ENCODE measurements at regions not wholly inside any gene's neighbourhood (a gene's known extent, or its start where the extent isn't known, plus 50 kb on each side); places are given as distances from the start of the nearest gene placed in this dataset.

DNA sequence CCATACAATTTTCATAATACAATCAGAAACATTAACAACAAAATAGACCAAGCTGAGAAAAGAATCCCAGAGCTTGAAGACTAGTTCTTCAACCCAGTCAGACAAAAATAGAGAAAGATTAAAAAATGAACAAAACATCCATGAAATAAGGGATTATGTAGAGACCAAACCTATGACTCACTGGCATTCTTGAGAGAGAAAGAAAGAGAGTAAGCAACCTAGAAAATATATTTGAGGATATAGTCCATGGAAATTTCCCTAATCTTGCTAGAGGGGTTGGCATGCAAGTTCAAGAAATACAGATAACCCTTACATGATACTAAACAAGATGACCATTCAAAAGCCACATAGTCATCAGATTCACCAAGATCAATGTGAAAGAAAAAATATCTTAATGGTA lies 281.7 kb downstream of the CCDC85A start:
- Histone ChIP-seq H2AFZ (ENCODE audit: low read depth) (no peak overlapping the region), H3K27ac (ENCODE audit: low read depth in 2 of 2, low read length in 1 of 2) (no peak overlapping the region), H3K4me2 (no peak overlapping the region), H3K9me2 (no peaks in the 10 kb centered on the region), H3F3A (replicated peaks; ENCODE audit: insufficient read depth) (no peaks in the 10 kb centered on the region), H3K9ac (no peak overlapping the region), H3K79me2 (ENCODE audit: insufficient read depth) (no peaks in the 10 kb centered on the region), H3K27me3 (ENCODE audit: insufficient read depth) (no peaks in the 10 kb centered on the region), H4K20me1 (ENCODE audit: insufficient read depth) (no peaks in the 10 kb centered on the region), H3K9me3 (no peaks in the 10 kb centered on the region), H3K4me3 (ENCODE audit: low read depth in 2 of 2, low read length in 1 of 2) (no peak overlapping the region), H3K36me3 (replicated peaks in 1 of 2; ENCODE audit: control insufficient read depth in 1 of 2, insufficient read depth in 2 of 2, low read length in 1 of 2) (no peaks in the 10 kb centered on the region), H3K4me1 (ENCODE audit: control insufficient read depth in 1 of 2, insufficient read depth in 2 of 2, low read depth in 1 of 2, low read length in 1 of 2) (no peaks in the 10 kb centered on the region)
- TF ChIP-seq JUND (IDR thresholded peaks at IDR 0.05) (0 out of 2 replicates have a peak, but pooled peaks have one; percentile 6), GABPA (IDR thresholded peaks at IDR 0.05; ENCODE audit: low read depth) (no peak)
- ChIA-PET POLR2A (no interaction called here), CTCF (no interaction called here)
- no peak for DNase-seq

DNA sequence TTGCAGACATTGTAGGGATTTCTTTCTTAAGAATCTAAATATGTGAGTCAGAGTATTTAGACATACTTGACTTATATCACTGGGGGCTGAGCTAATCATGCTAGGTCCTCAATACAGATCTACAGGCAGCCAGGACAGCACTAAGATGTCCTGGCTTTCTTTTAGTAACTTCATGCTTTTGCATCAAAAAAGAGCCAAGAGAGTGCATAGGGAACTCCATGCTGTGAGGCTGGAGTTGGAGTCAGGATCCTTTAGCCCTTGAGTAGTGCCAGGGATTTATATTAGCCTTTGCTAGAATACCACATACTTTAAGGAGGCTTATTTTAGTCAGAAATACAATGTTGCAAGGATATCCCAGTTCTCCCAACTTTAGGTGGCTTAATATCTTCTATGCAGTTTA lies 289.7 kb downstream of the CCDC85A start:
- no peak overlapping the region for H3K4me2 ChIP-seq
- ChIA-PET POLR2A (no interaction called here), CTCF (no interaction called here)
- no peak for DNase-seq
- no peaks in the 10 kb centered on the region for H4K20me1 ChIP-seq (ENCODE audit: insufficient read depth)
- no peak for TF ChIP-seq ELF1 (IDR thresholded peaks at IDR 0.05)
- TF ChIP-seq EZH2phosphoT487 (IDR thresholded peaks at IDR 0.05; ENCODE audit: borderline replicate concordance, low read depth) = no peak
- peaks cover 8% of the 10 kb centered on the region for H3F3A ChIP-seq (replicated peaks; ENCODE audit: insufficient read depth)
- no peak overlapping the region for H3K27ac ChIP-seq (ENCODE audit: low read depth in 2 of 2, low read length in 1 of 2)
- H2AFZ ChIP-seq (ENCODE audit: low read depth) = no peak overlapping the region
- no peaks in the 10 kb centered on the region for H3K79me2 ChIP-seq (ENCODE audit: insufficient read depth)
- peaks cover 0 to 10% of the 10 kb centered on the region in 2 experiments for H3K36me3 ChIP-seq (replicated peaks in 1 of 2; ENCODE audit: control insufficient read depth in 1 of 2, insufficient read depth in 2 of 2, low read length in 1 of 2)
- H3K27me3 ChIP-seq (ENCODE audit: insufficient read depth) = no peaks in the 10 kb centered on the region
- no peaks in the 10 kb centered on the region for H3K9me2 ChIP-seq
- H3K9me3 ChIP-seq = no peaks in the 10 kb centered on the region
- no peak overlapping the region for H3K9ac ChIP-seq
- peaks cover 2 to 4% of the 10 kb centered on the region in 2 experiments; a peak in 2 of 4 replicates for H3K4me1 ChIP-seq (ENCODE audit: control insufficient read depth in 1 of 2, insufficient read depth in 2 of 2, low read depth in 1 of 2, low read length in 1 of 2)
- H3K4me3 ChIP-seq (ENCODE audit: low read depth in 2 of 2, low read length in 1 of 2) = no peak overlapping the region

DNA sequence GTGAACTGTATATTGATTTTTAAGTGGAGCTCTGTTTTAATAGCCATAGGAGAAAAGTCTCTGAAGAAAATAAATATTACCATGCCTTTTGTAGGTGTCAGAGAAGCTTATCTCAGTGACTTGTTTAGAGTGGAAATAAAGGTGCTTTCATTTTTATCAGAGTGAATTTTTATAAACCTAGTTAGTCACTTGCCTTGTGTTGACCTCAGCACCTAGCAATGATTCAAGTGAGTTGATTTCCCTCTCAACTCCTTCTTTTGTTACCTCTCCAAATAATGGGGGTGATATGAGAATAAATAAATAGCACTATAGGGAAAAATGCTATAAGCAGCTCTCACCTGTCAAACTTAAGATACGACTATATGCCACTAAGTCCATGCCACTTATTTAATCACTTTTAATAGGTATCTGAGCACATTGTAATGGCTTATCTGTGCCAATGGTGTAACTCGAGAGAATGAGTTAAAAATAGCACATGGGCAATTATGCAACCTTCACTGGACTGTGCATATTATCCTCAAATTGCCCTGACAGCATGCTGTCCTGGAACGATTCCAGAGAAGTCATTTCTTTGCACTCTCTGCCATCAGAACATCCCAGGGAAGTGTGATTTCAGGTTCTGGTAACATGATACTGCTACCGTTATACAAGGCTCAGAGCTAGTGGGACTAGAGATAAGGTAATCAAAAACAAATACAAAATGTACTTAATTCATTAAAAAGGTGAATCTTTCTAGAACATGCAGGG lies 290.8 kb downstream of the CCDC85A start:
- H3K9me2 ChIP-seq = no peaks in the 10 kb centered on the region
- no peaks in the 10 kb centered on the region for H3K27me3 ChIP-seq (ENCODE audit: insufficient read depth)
- peaks cover 2 to 4% of the 10 kb centered on the region in 2 experiments; a peak in 2 of 4 replicates for H3K4me1 ChIP-seq (ENCODE audit: control insufficient read depth in 1 of 2, insufficient read depth in 2 of 2, low read depth in 1 of 2, low read length in 1 of 2)
- CTCF ChIA-PET = interaction anchor here (1.2 kb wide), 1 partner anchor 11 kb away, joined by 3 read pairs; no protein-coding TSS in a partner anchor
- H3F3A ChIP-seq (replicated peaks; ENCODE audit: insufficient read depth) = peaks cover 8% of the 10 kb centered on the region
- H3K36me3 ChIP-seq (replicated peaks in 1 of 2; ENCODE audit: control insufficient read depth in 1 of 2, insufficient read depth in 2 of 2, low read length in 1 of 2) = peaks cover 0 to 11% of the 10 kb centered on the region in 2 experiments
- no peaks in the 10 kb centered on the region for H3K9me3 ChIP-seq
- H4K20me1 ChIP-seq (ENCODE audit: insufficient read depth) = no peaks in the 10 kb centered on the region
- H3K79me2 ChIP-seq (ENCODE audit: insufficient read depth) = no peaks in the 10 kb centered on the region
- no peak overlapping the region for H3K4me3 ChIP-seq (ENCODE audit: low read depth in 2 of 2, low read length in 1 of 2)
- H3K4me2 ChIP-seq = no peak overlapping the region
- no peak overlapping the region for H3K9ac ChIP-seq
- no peak overlapping the region; a peak in 1 of 4 replicates for H3K27ac ChIP-seq (ENCODE audit: low read depth in 2 of 2, low read length in 1 of 2)
- no peak overlapping the region for H2AFZ ChIP-seq (ENCODE audit: low read depth)
- 11% methylated on average over 4 of the region's 4 CpGs for WGBS (ENCODE audit: low lambda C conversion rate)
- DNase-seq = no peak
- POLR2A ChIA-PET = no interaction called here
- TF ChIP-seq MEF2A (IDR thresholded peaks at IDR 0.05; ENCODE audit: borderline replicate concordance, low read depth) (peak; percentile 75; the same call in 1 of the 2 replicates), GATA2 (CRISPR knock-in tag; IDR thresholded peaks at IDR 0.05) (no peak), NFIC (IDR thresholded peaks at IDR 0.05; ENCODE audit: borderline replicate concordance) (peak; percentile 55; the same call in 1 of the 2 replicates), RCOR1 (IDR thresholded peaks at IDR 0.05; ENCODE audit: low read length) (no peak), NRF1 (IDR thresholded peaks at IDR 0.05; ENCODE audit: low read depth, low read length) (no peak), YY1 (IDR thresholded peaks at IDR 0.05; ENCODE audit: low read depth) (no peak), TCF12 (IDR thresholded peaks at IDR 0.05) (peak; percentile 43; the same call in 1 of the 2 replicates)
- TF ChIP-seq, protein P1, sequence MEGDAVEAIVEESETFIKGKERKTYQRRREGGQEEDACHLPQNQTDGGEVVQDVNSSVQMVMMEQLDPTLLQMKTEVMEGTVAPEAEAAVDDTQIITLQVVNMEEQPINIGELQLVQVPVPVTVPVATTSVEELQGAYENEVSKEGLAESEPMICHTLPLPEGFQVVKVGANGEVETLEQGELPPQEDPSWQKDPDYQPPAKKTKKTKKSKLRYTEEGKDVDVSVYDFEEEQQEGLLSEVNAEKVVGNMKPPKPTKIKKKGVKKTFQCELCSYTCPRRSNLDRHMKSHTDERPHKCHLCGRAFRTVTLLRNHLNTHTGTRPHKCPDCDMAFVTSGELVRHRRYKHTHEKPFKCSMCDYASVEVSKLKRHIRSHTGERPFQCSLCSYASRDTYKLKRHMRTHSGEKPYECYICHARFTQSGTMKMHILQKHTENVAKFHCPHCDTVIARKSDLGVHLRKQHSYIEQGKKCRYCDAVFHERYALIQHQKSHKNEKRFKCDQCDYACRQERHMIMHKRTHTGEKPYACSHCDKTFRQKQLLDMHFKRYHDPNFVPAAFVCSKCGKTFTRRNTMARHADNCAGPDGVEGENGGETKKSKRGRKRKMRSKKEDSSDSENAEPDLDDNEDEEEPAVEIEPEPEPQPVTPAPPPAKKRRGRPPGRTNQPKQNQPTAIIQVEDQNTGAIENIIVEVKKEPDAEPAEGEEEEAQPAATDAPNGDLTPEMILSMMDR (IDR thresholded peaks at IDR 0.05) = no peak
- TF ChIP-seq, protein P2, sequence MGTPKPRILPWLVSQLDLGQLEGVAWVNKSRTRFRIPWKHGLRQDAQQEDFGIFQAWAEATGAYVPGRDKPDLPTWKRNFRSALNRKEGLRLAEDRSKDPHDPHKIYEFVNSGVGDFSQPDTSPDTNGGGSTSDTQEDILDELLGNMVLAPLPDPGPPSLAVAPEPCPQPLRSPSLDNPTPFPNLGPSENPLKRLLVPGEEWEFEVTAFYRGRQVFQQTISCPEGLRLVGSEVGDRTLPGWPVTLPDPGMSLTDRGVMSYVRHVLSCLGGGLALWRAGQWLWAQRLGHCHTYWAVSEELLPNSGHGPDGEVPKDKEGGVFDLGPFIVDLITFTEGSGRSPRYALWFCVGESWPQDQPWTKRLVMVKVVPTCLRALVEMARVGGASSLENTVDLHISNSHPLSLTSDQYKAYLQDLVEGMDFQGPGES (IDR thresholded peaks at IDR 0.05; ENCODE audit: low read depth, low read length) = no peak
- TF ChIP-seq, protein P3, sequence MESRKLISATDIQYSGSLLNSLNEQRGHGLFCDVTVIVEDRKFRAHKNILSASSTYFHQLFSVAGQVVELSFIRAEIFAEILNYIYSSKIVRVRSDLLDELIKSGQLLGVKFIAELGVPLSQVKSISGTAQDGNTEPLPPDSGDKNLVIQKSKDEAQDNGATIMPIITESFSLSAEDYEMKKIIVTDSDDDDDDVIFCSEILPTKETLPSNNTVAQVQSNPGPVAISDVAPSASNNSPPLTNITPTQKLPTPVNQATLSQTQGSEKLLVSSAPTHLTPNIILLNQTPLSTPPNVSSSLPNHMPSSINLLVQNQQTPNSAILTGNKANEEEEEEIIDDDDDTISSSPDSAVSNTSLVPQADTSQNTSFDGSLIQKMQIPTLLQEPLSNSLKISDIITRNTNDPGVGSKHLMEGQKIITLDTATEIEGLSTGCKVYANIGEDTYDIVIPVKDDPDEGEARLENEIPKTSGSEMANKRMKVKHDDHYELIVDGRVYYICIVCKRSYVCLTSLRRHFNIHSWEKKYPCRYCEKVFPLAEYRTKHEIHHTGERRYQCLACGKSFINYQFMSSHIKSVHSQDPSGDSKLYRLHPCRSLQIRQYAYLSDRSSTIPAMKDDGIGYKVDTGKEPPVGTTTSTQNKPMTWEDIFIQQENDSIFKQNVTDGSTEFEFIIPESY (IDR thresholded peaks at IDR 0.05; ENCODE audit: borderline replicate concordance, low read depth) = no peak
- TF ChIP-seq, protein P4, sequence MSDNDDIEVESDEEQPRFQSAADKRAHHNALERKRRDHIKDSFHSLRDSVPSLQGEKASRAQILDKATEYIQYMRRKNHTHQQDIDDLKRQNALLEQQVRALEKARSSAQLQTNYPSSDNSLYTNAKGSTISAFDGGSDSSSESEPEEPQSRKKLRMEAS (IDR thresholded peaks at IDR 0.05; ENCODE audit: low read depth) = peak; percentile 72
- TF ChIP-seq, protein P5, sequence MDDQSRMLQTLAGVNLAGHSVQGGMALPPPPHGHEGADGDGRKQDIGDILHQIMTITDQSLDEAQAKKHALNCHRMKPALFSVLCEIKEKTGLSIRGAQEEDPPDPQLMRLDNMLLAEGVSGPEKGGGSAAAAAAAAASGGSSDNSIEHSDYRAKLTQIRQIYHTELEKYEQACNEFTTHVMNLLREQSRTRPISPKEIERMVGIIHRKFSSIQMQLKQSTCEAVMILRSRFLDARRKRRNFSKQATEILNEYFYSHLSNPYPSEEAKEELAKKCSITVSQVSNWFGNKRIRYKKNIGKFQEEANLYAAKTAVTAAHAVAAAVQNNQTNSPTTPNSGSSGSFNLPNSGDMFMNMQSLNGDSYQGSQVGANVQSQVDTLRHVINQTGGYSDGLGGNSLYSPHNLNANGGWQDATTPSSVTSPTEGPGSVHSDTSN (IDR thresholded peaks at IDR 0.05) = peak; percentile 52
